Hypothalamus (tissue), 51 donors: ENCODE measurements at regions not wholly inside any gene's neighbourhood (a gene's known extent, or its start where the extent isn't known, plus 50 kb on each side); places are given as distances from the start of the nearest gene placed in this dataset.

Source experiments
- DNase-seq, 51 donors: peaks; one replicate each; lab custom pipeline; 2025; lab: John Stamatoyannopoulos, UW

DNA sequence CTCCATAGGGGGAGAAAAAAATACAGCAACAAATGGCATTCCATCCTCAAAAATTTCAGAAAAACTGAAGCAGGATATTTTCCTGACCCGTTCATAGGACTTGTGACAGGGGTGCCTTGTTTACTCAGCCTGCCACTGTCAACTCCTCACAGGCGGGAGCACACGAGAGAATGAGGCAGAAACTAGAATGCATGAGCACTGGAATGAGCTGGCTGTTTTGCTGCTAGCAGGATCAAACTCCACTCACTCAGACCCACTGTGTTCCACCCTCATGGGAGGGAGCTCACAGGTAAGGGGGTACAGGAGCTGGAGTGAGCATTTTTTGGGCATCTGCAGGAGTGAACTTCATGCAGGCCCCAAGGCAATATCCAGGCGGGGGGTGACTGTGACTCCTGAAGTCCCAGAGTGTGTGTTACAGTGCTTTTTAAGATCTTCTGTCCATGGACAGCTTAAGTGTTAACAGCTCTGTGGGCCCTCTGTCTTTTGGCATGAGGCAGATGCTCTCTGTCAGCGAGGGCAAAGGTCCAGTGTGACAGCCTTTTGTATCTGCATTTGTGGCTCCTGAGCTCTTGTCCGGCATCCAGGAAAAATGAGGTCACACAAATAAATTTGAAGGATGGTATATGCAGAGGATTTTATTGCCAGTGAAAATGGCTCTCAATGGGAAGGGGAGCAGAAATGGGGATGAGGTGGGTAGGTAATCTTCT lies 905.7 kb upstream of the TENM4 start:
- DNase-seq = no peak

DNA sequence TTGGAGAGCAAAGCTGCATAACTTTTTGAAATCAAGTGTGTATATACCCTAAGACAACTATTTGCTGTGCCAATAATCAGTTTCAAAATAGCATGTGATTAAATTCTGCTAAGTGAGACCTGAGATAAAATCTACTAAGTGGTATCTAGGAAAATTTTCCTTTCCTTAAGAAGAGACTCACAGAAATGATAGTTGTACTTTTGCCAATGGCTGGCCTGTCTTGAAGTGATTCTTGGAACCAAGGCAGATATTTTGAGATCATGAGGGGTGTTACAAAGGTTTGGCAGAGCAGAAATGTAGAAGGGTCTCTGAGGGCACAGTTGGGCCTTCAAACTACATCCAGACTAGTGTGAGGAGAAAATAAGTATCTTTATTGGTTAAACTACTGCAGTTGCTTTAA lies 902.6 kb upstream of the TENM4 start:
- DNase-seq = no peak

GRCh38 chr11:80338231-80338630 lies 897.4 kb upstream of the TENM4 start:
- no peak for DNase-seq

GRCh38 chr11:80331694-80332093 lies 890.9 kb upstream of the TENM4 start:
- no peak for DNase-seq

DNA sequence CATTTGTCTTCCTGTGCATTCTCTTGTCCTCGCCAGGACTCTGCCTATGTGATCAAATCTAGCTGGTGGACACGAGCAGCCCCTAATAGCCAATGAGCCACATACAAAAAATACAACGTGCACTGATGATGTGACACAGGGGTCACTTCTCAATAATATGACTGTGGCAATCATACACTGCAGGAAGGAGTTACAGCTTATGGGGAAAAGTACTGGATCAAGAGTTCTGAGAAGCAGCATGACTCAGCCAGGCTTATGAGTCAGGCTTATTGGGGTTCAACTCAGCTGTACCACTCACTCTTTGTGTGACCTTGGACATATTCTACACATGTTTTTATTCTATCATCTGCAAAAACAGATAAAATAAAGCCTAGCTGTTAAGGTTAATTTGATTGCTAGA lies 889.4 kb upstream of the TENM4 start:
- DNase-seq = peak in 1 of 51 donors; percentile 0

DNA sequence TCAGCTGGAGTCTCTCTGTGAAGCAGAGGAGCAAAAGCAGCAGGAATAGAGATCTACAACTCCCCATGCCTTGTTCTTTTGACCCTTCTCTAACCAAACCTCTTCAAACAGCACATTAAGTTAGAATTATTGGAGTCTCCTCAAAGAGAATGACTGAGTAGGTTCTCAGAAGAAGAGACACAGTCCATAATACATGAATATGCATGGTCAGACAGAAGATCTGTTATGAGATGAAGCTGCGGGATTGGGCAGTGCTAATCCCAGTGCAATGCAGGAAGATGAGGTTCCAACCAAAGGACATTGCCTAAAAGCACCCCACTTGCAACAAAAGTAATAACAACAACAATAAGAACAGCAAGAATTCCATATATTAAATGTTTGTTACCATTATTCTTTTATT lies 887.9 kb upstream of the TENM4 start:
- DNase-seq = no peak

GRCh38 chr11:80327956-80328614 lies 887.3 kb upstream of the TENM4 start:
- DNase-seq = no peak

GRCh38 chr11:80321786-80322185 lies 881.0 kb upstream of the TENM4 start:
- no peak for DNase-seq

DNA sequence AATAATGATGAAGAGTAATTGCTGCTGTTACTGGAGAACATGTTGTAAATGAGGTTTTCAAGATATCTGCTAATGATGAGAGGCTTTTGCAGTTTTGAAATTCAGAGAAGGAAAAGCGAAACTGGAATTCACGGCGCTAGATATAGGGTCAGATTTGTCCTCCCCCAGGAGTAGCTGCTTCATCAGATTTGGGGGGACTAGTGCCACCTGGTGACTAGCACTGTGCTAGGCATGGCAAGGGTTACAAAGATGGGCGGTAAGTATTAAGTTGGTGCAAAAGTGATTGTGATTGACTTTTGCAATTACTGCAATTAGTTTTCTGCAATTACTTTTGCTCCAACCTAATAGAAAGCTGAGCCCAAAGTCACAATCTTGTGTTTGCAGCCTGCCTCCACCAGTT lies 879.9 kb upstream of the TENM4 start:
- DNase-seq = no peak

- no peak for DNase-seq
Measured at GRCh38 chr11:80320226-80320625, 879.4 kb upstream of the TENM4 start.

- DNase-seq = no peak
Measured at GRCh38 chr11:80317612-80318011, 876.8 kb upstream of the TENM4 start.

DNA sequence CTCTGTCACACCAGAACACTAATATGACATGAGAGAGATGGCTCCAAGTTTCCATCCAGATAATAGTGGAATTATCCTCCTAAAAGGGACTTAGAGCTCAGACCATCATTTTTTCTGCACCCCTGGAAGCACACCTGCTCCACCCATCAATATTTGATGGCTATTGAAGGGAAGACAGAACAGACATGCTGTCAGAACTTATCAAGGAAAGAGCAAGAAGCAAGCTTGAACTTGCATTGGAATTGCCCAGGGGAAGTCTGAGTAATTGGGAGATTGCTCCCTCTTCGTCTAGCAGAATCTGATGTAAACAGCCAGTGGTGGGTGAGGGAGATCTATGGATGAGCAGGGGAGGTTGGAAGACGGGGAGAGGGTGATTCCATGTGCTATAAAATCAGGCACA lies 874.4 kb upstream of the TENM4 start:
- no peak for DNase-seq

DNA sequence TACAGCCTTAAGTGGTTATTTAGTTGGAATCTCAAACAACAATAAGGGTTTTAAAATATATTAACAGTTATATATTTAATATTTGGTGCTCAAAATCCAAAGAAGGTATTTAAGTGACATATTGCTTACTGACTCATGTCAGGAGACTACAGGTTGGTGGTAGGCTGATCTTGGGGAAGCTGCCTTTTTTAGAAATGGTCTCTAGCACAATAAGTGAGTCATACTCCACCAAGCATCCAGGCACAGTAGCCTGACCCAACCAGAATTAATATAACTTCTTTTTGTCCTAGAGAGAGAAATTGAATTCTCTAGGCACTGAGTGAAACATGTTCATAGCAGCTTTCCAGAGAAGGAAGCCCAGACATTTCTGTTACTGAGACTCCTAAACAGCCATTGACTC lies 868.5 kb upstream of the TENM4 start:
- DNase-seq = no peak

- no peak for DNase-seq
Measured at GRCh38 chr11:80307676-80308075, 866.8 kb upstream of the TENM4 start.

DNA sequence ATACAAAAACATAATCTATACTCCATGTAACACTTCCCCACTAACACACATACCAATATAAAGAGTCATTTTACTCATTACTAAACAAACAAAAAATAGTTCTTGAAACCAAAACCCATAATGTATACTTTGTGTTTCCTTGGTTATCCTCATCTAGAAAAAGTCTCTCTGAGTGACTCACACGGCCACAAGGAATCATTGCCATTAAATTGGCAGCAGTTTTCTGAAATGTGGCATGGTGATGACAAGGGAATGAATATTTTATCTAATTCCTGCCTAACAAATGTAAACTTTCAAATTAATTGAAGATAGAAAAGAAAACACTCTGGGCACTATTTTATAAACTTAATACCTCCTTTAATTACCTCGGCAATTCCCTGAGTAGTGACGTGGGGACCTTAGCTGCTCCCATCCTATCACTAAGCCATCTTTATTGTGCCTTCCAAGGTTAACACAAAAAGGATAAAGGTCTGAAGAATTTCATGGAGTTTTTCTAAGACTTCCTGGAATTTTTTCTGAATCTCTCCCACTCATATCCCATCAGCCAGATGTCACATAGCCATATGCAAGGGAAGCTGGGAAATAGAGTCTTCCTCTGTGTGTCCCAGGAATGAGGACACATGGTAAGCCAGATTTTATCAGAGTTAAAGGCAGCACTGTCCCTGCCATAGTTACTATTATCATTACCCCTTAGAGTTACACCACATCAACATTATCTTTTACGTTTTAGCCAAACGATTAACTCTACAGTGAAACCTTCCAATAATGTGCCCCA lies 857.2 kb upstream of the TENM4 start:
- no peak for DNase-seq

GRCh38 chr11:80293293-80293692 lies 852.5 kb upstream of the TENM4 start:
- no peak for DNase-seq

DNA sequence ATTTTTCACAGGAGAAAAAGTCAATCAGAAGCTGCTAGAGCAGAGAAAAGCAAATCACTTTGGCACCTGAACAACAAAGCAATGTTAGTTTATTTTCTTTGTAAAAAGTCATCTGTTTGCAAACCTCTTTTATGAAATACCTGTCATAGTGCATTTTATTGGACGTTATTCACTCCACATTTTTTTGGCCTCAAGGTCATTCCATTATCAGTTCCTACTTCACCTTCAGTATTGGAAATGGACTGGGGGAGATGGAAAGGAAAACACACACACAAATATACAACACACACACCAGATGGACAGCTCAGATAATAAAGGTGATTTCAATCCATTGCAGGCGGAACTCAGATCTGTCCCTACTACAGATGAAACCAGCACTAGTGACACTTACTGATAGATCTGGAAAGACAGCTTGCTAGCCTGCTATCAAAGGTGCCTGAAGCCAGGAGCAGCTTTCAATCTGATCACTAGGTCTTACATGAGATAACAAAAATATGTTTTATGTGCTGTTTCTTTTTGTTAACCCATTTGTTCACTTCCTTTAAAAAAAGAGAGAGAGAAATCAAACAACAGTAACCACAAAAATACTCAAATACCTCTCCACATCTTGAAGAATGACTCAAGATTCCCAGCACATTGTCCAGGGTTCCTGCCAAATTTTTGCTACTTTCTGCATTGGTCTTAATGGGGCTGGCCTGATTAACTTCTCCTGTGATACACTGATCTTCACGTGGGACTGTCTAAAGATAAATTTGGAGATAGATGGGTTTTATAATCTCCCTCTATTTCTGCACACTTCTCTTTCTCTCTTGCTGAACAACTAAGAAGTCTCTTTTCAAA lies 844.3 kb upstream of the TENM4 start:
- DNase-seq = no peak

DNA sequence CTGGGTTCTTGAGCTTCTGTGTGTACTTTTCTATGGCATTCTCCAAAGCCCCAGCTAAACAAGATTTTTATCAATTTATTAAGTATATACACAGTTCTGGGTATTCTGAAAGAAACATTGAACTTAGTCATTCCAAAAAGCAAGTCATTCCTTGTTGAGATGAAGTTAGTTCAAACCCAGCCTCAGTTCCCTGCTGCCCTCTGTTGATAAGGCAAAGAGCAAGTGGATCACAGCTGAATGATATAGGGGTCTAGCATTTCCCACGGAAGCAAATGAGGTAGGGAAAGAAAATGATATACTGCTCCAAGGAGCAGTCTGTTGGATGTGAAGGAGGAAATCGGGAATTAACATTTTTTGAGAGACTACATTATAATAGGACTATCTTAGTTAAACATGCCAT lies 841.8 kb upstream of the TENM4 start:
- no peak for DNase-seq

GRCh38 chr11:80281194-80281593 lies 840.4 kb upstream of the TENM4 start:
- DNase-seq = no peak

- peak in 7 of 51 donors; percentile 3 to 29 (median 15) for DNase-seq
Measured at GRCh38 chr11:80280737-80281136, 839.9 kb upstream of the TENM4 start.

DNA sequence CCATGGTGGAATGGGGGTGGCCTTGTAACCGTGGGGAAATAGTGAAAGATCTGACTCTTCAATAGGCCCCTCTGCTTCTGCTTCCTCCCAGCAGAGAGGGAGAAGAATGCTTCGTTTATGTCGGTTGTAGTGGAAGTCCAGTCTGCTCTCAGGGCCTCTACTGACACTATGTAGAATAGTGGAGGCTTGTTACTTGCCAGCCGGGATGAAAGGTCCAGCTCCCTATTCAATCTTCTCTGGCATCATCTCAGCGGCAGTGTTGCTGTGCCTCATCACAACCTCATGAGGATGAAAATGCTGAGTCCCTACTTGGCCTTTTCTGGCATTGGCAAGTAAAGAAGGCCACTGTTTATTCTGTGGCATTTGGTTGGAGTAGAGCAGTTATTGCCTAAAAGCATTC lies 820.9 kb upstream of the TENM4 start:
- DNase-seq = peak in 10 of 51 donors; percentile 3 to 36 (median 13)
